GM19043 (cell line): ENCODE measurements at regions not wholly inside any gene's neighbourhood (a gene's known extent, or its start where the extent isn't known, plus 50 kb on each side); places are given as distances from the start of the nearest gene placed in this dataset.

Experiments
- ATAC-seq: cut with Tn5 transposase; IDR thresholded peaks from one replicate; pipeline ENCODE4 v1.9.1; 2021; ENCODE audit warnings: low read depth; ENCODE audit not compliant: unreplicated experiment

DNA sequence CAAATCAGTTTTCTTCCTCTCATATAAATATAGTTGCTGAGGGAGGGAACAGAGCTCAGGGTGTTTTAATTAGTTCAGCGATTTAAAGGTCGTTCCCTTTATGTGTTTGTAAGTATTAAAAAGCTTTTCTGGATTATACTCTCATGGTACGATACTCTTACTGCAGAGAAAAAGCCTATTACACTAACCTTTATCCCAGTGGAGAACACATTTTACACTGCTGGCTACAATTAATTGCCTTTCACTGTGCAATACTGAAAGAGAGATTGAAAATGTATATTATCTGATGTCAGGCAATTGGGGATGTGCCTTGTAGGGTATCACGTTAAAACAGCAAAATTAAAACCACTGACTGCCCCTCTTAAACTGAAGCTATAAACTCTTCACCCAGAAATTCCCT lies 526.9 kb upstream of the SGCG start:
- no peak for ATAC-seq

DNA sequence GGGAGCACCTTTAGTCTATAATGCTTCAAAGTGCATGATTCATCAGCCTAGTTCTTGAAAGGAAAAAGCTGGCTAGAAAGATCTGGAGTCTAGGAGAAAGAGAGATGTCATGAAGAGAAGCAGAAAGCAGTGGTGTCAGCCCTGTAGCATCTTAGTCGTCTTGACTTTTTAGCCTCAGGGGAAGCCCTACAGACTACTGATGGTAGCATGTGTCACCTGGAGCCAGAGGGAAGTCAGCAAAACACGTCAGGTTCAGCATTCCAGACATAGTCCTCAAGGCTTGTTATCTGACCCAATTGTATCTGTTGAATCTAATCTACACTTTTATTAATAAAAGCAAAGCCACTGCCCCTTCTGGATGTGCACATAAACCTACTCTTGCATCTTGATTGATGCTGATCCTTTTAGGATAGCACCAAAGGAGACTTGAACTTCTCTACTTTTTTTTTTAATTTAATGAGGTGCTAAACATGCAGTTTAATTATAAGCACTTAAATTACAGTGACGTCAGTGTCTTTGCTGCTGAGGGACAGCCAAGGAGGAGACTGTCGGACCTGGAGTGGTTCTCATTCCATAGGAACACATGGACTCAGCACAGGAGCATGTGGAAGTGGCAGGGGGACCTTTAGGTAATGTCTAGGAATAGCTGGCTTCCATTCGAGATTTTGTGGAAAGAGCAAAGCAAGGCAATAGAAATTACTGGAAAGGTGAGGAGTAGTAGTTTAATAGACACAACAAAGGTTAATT lies 525.5 kb upstream of the SGCG start:
- ATAC-seq: no peak

GRCh38 chr13:22662771-22663170 lies 518.0 kb upstream of the SGCG start:
- ATAC-seq: no peak

DNA sequence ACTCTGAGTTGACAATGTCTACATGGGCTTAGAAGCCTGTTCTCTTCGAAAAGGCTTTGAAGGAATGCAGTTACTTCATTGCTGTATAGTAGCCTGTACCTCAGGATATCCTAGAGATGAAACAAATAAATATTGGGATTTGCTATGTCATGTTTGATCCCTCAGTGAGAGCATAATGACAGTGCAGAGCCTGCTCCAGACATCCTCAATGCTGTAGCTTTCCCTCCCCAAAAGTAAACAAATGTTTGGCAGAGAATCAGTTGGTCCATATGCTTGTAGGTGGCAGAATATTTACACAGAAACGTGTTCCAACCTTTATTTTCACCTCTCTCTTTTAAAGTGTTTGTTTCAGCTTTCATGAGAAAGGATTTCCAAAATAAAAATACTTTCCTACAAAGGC lies 515.3 kb upstream of the SGCG start:
- no peak for ATAC-seq

DNA sequence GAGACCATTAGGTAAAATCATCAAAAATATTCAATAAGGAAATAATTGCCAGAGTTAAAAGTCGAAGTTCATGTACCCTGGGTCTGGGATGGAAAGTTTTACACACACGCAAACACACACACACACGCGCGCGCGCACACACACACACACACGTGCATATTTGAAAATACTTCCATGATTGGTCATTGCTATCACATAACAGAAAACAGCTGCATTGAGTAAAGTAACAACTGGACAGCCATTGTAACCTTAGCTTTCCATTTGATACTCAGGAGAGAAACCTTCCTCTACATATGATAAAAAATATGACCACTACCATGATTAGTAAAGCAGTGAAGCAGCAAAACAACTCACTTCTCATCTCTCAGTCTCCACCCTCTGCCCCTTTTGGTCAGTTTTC lies 490.0 kb upstream of the SGCG start:
- no peak for ATAC-seq

GRCh38 chr13:22693691-22694090 lies 487.1 kb upstream of the SGCG start:
- ATAC-seq: no peak

GRCh38 chr13:22696433-22696832 lies 484.3 kb upstream of the SGCG start:
- no peak for ATAC-seq

- no peak for ATAC-seq
These were observed 482.3 kb upstream of the SGCG start for GRCh38 chr13:22698467-22698866.

GRCh38 chr13:22700246-22700887 lies 480.4 kb upstream of the SGCG start:
- ATAC-seq: no peak

GRCh38 chr13:22703601-22704209 lies 477.1 kb upstream of the SGCG start:
- no peak for ATAC-seq

- no peak for ATAC-seq
These were observed 472.8 kb upstream of the SGCG start for GRCh38 chr13:22707946-22708345.

DNA sequence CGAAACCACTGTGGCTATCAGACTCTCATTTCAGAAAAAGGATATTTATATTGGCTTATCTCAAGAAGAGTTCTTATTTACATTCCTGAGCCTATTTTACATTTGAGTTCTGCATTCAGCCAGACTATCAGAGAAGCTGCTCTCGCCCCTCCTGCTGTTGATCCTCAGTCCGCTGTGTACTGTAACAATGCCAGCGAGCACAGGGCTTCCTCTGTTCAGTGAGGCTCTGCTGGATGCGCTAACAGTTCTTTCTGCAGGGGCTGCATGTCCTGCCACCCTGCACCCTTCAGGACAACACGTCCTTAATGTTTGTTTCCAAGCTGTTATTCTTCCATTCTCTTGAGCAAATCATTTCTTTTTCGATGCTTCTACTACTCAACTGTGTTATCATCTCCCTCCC lies 463.7 kb upstream of the SGCG start:
- no peak for ATAC-seq

DNA sequence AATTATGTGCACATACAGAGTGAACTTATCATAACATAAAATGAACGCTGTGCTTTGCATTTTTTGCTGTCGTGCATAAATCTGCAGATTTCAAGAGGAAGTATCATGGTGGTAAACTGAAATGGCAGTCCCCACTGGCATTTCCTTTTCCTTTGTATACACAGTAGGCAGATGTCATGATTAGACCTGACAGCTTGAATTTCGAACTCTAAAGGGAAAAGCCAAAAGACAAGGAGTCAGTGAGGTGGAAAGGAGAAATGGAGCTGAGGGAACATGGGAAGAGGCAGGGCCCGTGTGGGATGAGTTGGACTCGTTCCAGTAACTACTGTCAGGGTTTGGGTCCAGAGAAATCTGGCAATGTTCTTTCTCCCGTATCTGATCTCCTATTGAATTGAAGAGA lies 454.1 kb upstream of the SGCG start:
- no peak for ATAC-seq

DNA sequence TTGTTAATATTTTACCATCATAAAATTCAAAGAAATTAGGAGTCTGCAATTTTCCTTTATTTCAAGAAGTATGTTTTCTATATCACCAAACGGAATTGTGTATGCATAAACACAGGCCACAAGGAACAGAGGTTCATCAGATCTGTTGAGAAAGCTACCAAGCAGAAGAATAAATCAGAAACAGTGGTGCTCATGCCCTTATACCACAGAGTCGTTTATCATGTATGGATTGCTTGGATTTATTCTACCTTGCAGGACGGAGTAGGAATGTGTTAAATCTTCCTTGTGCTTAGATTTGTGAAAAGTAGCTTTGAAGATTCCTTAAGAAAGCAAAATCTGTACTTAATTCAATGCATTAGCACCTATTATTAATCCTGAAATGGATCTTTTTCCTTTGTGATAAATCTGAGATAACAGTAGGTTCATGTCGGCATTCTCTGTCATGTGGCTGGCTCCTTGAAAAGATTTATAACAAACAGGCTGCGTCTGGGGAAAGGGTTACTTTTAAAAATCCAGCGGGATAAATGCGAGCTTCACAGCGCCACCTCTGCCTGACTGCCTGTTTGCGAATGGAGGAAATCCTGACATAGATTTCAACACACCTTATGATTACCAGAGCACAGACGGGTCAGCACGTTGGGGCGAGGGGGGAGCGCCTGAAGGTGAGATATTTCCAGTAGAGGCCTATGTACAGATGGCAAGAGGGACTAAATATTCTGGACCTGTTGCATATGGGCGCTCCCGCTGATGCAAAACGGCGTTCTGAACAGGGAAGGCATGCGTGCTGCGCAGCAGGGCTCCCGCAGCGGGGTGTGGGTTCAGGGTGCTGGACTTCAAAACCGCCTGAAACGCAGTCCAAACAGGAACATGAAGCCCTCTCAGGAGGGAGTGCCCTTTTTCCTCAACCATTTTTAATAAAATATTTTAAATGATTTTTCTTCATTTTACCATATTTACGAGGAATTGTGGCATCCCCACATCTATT lies 445.5 kb upstream of the SGCG start:
- ATAC-seq: no peak

GRCh38 chr13:22736084-22736767 lies 444.6 kb upstream of the SGCG start:
- ATAC-seq: no peak

- no peak for ATAC-seq
These were observed 444.0 kb upstream of the SGCG start for GRCh38 chr13:22736768-22737092.

- no peak for ATAC-seq
These were observed 442.4 kb upstream of the SGCG start for GRCh38 chr13:22738357-22738756.

- ATAC-seq: no peak
These were observed 440.5 kb upstream of the SGCG start for GRCh38 chr13:22740264-22740663.

DNA sequence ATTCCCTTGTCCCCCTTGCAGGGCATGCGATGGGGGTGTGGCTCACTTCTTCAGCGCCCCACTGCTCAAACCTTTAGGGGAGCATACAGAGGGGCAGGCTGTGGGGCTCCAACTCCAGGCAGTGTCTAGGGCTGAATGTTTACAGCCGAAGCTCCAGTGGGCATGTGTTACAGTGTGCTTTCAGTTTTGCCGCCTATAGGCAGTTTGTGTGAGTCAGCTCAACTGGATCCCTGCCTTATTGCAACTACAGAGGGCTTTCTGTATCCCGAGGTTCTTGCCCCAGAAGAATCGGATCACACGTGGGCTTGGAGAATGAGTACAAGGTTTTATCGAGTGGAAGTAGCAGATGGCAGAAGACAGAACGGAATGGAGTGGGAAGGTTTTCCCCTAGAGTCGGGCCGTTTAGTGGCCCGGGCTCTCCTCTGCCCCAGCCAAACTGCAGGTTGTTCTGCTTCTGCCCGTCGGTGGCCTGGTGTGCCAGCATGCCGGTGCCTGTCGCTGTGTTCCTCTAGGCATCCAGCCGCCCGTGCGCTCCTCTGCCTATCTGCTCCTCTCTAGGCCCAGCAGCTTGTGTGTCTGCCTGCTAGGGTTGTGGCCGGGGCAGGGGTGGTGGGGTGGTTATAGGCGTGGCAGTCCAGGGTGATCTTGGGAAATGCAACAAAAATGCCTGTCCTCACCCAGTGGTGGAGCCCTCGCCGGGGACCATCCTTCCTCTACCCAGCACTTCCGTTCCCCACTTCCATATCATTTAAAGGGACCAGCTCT lies 435.9 kb upstream of the SGCG start:
- ATAC-seq: no peak
